ENCODE measurements at regions not wholly inside any gene's neighbourhood (a gene's known extent, or its start where the extent isn't known, plus 50 kb on each side); places are given as distances from the start of the nearest gene placed in this dataset.

DNA sequence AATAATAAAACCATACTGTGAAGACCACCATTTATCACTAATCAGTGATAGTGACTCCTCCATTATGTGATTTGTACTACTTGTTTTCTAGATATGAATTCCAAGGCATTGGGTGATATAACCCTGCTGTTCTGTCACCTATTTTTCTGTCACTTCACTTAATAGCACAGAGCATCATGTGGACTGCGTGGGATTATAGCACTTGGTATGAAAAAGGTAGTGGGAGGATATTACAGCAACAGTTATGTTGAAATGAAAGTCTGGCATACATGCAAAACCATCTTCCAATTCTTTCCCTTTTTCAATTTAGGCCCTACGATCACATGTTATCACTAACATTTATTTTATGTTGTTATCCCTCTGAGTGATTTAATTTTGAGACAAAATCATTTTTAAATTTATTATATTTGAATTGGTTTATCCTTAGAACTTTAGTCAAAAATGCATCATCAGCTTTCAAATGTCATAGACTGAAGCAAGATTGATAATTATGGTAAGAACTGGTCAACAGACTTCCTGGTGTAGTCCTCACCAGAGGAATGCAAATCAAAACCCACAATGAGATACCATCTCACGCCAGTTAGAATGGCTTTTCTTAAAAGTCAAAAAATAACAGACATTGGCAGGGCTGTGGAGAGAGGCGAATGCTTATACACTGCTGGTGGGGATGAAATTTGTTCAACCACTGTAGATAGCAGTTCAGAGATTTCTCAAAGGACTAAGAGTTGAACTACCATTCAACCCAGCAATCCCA is 242.6 kb downstream of the IKZF2 start:
- no peak for TF ChIP-seq POLR2A (IDR thresholded peaks at IDR 0.05)
- no peak for TF ChIP-seq POLR2AphosphoS5 (IDR thresholded peaks at IDR 0.05)
- TF ChIP-seq CTCF (IDR thresholded peaks at IDR 0.05) = no peak

Measured in prostate gland (tissue), 2 donors.